IPS-NIHi7 (cell line): ENCODE measurements at regions not wholly inside any gene's neighbourhood (a gene's known extent, or its start where the extent isn't known, plus 50 kb on each side); places are given as distances from the start of the nearest gene placed in this dataset.
"Not testable (repeated sequence)": the region's sequence is repeated elsewhere in the genome, so short reads cannot be mapped to it uniquely, and the experiment has no call there.

Experiments used
- DNase-seq: peaks from one replicate; pipeline ENCODE4 v3.0.0; 2012; ENCODE audit warnings: mixed read lengths; ENCODE audit errors: extremely low spot score

DNA sequence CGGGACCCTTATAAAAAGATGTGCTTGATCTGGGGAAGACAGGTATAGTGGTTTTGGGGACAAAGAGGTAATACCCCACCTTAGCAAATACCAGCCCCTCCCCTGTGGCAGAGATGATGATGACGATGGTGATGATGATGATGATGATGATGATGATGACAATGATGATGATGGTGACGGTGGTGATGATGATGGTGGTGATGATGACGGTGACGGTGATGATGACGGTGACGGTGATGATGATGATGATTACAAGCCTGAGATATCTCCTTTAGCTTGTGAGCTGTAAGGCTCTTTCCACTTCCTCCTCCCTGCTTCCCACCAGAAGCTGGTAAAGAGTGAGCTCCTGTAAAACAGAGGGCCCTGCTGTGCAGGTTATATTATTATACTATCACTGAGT is 89.5 kb upstream of the TMEM45B start:
- DNase-seq, result no peak

GRCh38 chr11:129728581-129728980 is 87.1 kb upstream of the TMEM45B start:
- DNase-seq, result no peak

- DNase-seq, result no peak
These were observed 86.4 kb upstream of the TMEM45B start for GRCh38 chr11:129729216-129729615.

DNA sequence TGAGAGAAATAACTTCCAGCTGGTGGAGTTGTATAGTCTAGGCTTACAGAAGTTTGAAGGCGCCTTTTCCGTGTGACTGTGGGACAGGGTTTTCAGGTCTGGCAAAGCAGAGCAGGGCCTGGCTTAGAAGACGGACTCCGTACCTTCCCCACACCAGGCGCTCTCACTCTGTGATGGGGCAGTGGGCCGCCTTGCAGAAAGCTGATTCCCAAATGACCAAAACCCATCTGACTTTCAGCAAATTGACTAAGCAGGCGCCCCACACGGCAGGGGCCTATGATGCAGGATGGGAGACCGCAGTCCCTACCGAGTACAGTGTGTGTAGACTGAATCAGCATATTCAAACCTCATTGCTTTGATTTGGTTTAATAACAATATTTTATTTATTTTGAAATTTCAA is 85.8 kb upstream of the TMEM45B start:
- no peak for DNase-seq

DNA sequence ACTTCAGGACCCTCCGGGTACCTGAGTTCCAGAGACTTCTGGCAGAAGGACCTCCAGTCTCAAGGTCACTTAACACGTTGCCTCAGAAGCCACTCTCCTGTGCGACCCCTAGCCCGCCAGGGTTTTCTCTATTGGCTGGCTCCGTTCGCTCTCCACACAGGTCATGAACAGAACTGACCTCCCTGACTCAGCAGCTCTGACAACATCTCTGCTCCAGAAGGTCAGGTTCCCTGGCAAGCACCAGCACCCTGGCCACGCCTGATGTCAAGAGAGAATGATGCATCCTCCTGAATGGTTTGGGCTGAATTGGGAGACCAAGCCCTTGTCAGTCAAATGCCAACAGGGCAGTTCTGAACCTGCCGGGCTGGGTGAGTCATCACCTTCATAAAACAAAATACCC is 84.3 kb upstream of the TMEM45B start:
- no peak for DNase-seq

- no peak for DNase-seq
These were observed 82.7 kb upstream of the TMEM45B start for GRCh38 chr11:129732941-129733340.

GRCh38 chr11:129733384-129733783 is 82.3 kb upstream of the TMEM45B start:
- DNase-seq, result no peak

- no peak for DNase-seq
These were observed 81.7 kb upstream of the TMEM45B start for GRCh38 chr11:129733981-129734380.

- DNase-seq, result no peak
These were observed 81.0 kb upstream of the TMEM45B start for GRCh38 chr11:129734654-129735053.

- DNase-seq, result no peak
These were observed 77.8 kb upstream of the TMEM45B start for GRCh38 chr11:129737831-129738230.

GRCh38 chr11:129738242-129738641 is 77.4 kb upstream of the TMEM45B start:
- no peak for DNase-seq

DNA sequence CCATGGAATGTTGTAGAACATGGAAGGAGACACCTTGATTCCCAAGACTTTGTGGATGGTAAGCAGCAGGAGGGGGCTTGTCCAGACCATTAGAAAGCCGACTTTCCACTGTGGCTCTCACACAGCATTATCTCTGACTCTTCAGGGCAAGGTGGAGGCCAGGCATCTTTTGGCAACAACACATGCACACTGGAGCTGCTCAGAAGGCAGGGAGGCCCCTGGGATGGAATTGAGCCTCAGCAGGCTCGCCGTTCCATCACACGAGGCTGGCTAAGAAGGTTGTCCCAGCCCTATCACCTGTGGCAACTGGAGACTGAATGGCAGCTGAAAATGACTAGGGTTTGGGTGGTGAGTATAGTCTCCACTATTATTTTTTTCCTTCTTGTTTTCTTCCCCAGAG is 76.3 kb upstream of the TMEM45B start:
- no peak for DNase-seq

DNA sequence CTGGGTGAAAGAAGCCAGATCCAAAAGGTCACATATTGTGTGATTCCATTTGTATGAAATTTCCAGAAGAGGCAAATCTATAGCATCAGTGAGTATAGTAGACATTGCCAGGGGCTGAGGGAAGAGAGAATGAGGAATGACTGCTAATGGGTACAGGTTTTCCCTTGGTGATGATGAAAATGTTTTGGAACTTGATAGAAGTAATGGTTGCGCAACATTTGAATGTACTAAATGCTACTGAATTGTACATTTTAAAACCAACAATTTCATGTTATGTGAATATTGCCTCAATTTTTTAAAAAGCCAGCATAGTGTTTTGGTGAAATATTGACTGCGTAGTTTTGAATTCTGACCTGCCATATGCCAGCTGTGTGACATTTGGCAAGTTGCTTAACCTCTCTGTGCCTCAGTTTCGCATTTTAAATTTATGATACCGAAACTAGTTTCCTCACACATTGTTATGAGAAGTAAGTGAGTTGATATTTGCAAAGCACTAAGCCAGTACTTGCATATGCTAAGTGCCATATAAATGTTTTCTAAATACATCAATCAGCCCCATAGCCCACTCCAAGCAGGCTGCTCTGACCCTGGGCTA is 75.4 kb upstream of the TMEM45B start:
- DNase-seq, result no peak

GRCh38 chr11:129743112-129743815 is 72.4 kb upstream of the TMEM45B start:
- DNase-seq, result peak; percentile 35

DNA sequence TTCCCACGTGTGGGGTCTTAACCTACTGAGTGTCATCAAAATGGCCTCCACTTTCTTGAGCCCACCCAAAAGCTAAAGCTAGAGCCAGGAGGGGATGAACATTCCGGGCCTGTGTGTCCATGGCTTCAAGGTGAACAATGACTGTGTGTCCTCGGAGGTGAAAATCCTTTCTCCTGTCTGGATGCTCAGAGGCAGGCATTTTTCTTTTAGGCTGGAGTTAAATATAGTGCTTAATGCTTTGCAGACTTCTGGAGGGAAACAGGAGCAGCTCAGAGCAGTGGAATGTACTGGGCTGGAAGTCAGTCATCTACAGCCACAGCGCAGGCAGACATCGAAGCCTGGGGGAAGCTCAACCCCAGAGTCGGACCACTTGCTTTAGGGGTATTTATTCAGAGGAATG is 68.6 kb upstream of the TMEM45B start:
- DNase-seq, result no peak

DNA sequence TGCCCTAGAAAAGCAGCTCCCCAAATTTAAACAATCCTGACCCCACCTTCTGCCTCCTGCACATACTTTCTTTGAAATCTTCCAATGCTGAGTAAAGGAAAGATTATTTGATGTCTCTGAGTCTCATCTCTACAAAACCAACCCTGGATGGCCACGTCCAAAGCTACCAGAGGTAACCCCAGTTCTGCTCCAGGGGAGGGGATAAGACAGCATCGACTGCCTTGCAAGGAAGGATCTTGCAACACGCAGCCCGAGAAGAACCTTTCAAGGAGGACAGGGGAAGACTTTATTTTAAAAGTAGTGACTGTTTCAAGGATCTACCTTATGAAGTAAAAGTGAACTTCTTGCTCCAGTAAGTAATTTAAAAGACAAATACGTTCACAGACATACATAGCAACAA is 66.5 kb upstream of the TMEM45B start:
- no peak for DNase-seq

DNA sequence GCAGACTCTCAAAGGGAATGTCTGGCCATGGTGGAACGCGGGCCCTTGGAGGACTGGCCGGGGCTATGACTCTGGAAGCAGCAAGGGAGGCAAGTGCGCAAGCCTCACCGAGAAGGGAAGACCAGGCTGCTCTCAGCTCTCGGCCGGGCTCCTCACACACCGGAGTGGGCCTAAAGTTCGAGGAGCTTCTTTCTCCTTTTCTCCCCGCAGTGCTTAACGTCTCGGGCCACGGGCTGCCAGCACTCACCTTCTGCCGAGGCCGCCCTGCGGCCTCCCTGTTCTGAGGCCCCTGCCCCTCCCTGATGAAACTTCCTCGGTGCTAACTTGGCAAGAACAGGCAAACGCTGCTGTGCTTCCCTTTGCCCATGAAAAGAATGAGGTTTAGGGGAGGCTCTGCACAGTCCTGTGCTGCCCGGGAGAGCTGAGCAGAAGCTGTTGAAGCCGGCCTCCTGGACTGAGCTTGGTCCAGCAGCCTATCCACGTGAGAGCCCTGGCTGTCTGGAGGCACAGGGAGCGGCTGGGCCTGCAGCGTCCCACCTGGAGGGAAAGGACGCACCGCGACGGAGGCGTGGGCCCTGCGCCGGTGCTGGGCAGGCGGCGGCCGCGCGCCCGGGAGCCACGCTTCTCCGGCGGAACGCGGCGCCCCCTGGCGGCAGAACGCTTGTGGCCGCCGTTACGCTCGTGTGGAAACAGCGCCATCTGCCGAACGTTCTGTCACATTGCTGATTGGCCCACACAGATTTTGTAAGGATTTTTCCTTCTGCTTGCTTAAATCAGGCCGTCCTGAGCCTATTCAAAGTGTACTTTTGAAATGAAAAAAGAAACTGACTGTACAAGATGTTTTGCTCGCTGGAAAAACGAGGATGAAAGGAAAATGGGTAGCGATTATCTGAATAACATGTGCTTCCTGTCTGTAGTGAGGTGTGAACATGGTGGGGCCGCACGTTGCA is 65.0 kb upstream of the TMEM45B start:
- peak; percentile 80 for DNase-seq

GRCh38 chr11:129751511-129751910 is 64.1 kb upstream of the TMEM45B start:
- DNase-seq, result no peak

DNA sequence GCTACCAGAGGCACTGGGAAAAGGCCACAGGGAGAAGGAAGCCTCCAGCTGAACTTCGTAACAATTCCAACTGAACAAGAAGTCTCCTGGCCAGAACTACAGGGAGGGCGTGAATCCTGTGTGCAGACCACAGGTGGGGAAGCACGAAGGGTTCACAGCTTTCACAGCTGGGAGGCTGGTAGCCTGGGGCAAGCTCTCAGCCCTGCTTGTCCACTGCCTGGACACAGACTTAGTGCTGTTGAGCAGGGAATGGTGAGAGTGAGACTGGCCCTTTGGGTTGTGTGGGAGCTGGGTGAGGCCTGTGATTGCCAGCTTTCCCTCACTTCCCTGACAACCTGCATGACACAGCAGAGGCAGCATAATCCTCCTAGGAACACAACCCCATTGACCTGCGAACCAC is 52.1 kb upstream of the TMEM45B start:
- DNase-seq, result not testable (repeated sequence)

GRCh38 chr11:129764204-129764603 is 51.4 kb upstream of the TMEM45B start:
- DNase-seq, result not testable (repeated sequence)
